ENCODE measurements at regions not wholly inside any gene's neighbourhood (a gene's known extent, or its start where the extent isn't known, plus 50 kb on each side); places are given as distances from the start of the nearest gene placed in this dataset.

DNA sequence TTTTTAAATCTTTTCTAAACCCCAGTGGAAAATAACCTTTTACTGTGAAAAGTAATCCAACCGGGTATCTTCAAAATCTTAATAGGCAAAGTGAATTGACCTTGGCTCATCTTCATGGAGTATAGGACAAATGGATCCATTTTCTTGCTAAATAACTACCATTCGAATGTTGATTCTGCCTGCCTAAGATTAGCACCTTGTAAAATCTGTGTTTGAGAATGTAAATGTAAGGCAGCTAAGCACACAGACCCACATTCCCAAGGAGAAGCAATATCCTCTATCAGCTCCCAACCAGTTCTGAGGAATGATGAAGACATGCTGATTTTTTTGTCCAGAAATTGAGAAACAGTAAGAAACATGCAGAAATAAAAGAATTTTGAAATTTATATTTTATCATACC, 509.8 kb upstream of the SMIM21 start:
- TF ChIP-seq, protein P1, sequence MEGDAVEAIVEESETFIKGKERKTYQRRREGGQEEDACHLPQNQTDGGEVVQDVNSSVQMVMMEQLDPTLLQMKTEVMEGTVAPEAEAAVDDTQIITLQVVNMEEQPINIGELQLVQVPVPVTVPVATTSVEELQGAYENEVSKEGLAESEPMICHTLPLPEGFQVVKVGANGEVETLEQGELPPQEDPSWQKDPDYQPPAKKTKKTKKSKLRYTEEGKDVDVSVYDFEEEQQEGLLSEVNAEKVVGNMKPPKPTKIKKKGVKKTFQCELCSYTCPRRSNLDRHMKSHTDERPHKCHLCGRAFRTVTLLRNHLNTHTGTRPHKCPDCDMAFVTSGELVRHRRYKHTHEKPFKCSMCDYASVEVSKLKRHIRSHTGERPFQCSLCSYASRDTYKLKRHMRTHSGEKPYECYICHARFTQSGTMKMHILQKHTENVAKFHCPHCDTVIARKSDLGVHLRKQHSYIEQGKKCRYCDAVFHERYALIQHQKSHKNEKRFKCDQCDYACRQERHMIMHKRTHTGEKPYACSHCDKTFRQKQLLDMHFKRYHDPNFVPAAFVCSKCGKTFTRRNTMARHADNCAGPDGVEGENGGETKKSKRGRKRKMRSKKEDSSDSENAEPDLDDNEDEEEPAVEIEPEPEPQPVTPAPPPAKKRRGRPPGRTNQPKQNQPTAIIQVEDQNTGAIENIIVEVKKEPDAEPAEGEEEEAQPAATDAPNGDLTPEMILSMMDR (IDR thresholded peaks at IDR 0.05 in 4 of 5, conservative IDR thresholded peaks at IDR 0.05 in 1 of 5), result no peak
- TF ChIP-seq POLR2A (IDR thresholded peaks at IDR 0.05), result no peak
